ENCODE measurements at regions not wholly inside any gene's neighbourhood (a gene's known extent, or its start where the extent isn't known, plus 50 kb on each side); places are given as distances from the start of the nearest gene placed in this dataset.

- ATAC-seq: no peak
- intact Hi-C loops (cut with DNase I): no loop called here
- peak overlapping the region; percentile 30 to 49 for H3K27ac ChIP-seq
These were observed 529.5 kb upstream of the FZD8 start for GRCh38 chr10:36171556-36171952.

GRCh38 chr10:36170943-36171501 lies 528.9 kb upstream of the FZD8 start:
- H3K27me3 ChIP-seq: no peaks in the 10 kb centered on the region
- DNase-seq: no peak
- TF ChIP-seq CTCF (IDR thresholded peaks at IDR 0.05): no peak
- peak overlapping the region in 1 of 2 donors; percentile 49 for H3K27ac ChIP-seq
- H3K4me1 ChIP-seq: peaks cover 10% of the 10 kb centered on the region in 2 donors
- no peaks in the 10 kb centered on the region for H3K36me3 ChIP-seq
- no peaks in the 10 kb centered on the region for H3K9me3 ChIP-seq
- no peak for ATAC-seq
- intact Hi-C loops (cut with DNase I): no loop called here
- no peak overlapping the region for H3K4me3 ChIP-seq

More at GRCh38 chr10:36171556-36171952, 529.5 kb upstream of the FZD8 start:
- Histone ChIP-seq H3K36me3 (no peaks in the 10 kb centered on the region), H3K4me3 (no peak overlapping the region), H3K9me3 (no peaks in the 10 kb centered on the region), H3K27me3 (no peaks in the 10 kb centered on the region), H3K4me1 (peaks cover 10% of the 10 kb centered on the region in 2 donors)
- DNase-seq: no peak
- no peak for TF ChIP-seq CTCF (IDR thresholded peaks at IDR 0.05)

- Histone ChIP-seq H3K27ac (no peak overlapping the region), H3K4me3 (no peak overlapping the region), H3K36me3 (no peaks in the 10 kb centered on the region), H3K9me3 (no peaks in the 10 kb centered on the region), H3K4me1 (peaks cover 10% of the 10 kb centered on the region in 2 donors), H3K27me3 (no peaks in the 10 kb centered on the region)
- intact Hi-C loops (cut with DNase I): no loop called here
- no peak for TF ChIP-seq CTCF (IDR thresholded peaks at IDR 0.05)
- DNase-seq: no peak
- ATAC-seq: no peak
These were observed 528.1 kb upstream of the FZD8 start for GRCh38 chr10:36170142-36170719.

- H3K36me3 ChIP-seq: no peaks in the 10 kb centered on the region
- H3K9me3 ChIP-seq: peaks cover 0 to 2% of the 10 kb centered on the region in 2 donors
- ATAC-seq (no peak), DNase-seq (no peak)
- no peak overlapping the region for H3K27ac ChIP-seq
- peaks cover 10% of the 10 kb centered on the region in 2 donors for H3K4me1 ChIP-seq
- TF ChIP-seq CTCF (IDR thresholded peaks at IDR 0.05): no peak
- no peaks in the 10 kb centered on the region for H3K27me3 ChIP-seq
- H3K4me3 ChIP-seq: no peak overlapping the region
- intact Hi-C loops (cut with DNase I): no loop called here
These were observed 526.7 kb upstream of the FZD8 start for GRCh38 chr10:36168777-36169176.

- Histone ChIP-seq H3K4me3 (no peak overlapping the region), H3K27me3 (no peaks in the 10 kb centered on the region), H3K9me3 (peaks cover 0 to 3% of the 10 kb centered on the region in 2 donors), H3K36me3 (no peaks in the 10 kb centered on the region), H3K27ac (no peak overlapping the region), H3K4me1 (no peaks in the 10 kb centered on the region)
- no peak for ATAC-seq
- DNase-seq: no peak
- intact Hi-C loops (cut with DNase I): no loop called here
- no peak for TF ChIP-seq CTCF (IDR thresholded peaks at IDR 0.05)
These were observed 522.7 kb upstream of the FZD8 start for GRCh38 chr10:36164556-36165504.

Measured in left lung (tissue), 4 donors.